ENCODE measurements at regions not wholly inside any gene's neighbourhood (a gene's known extent, or its start where the extent isn't known, plus 50 kb on each side); places are given as distances from the start of the nearest gene placed in this dataset.

GRCh38 chr20:52500157-52500556, 308.6 kb upstream of the ZFP64 start:
- Histone ChIP-seq H3K4me1 (ENCODE audit: control insufficient read depth in 1 of 2, insufficient read depth in 2 of 2, low read length in 2 of 2) (no peaks in the 10 kb centered on the region), H4K20me1 (ENCODE audit: insufficient read depth) (no peaks in the 10 kb centered on the region), H3K4me3 (replicated peaks in 1 of 2; ENCODE audit: low read depth in 1 of 2, low read length in 2 of 2) (no peak overlapping the region), H3K9me3 (ENCODE audit: control insufficient read depth in 1 of 2, insufficient read depth in 1 of 2, low read depth in 1 of 2, low read length in 2 of 2) (peaks cover 0 to 3% of the 10 kb centered on the region in 2 experiments; a peak in 1 of 4 replicates), H3K27me3 (ENCODE audit: insufficient read depth, low read length) (no peaks in the 10 kb centered on the region), H2AFZ (ENCODE audit: low read depth, low read length, poor library complexity, severe bottlenecking) (no peak overlapping the region), H3K9me2 (ENCODE audit: insufficient read depth) (no peaks in the 10 kb centered on the region), H3K27ac (ENCODE audit: low read depth, low read length) (no peak overlapping the region), H3K36me3 (ENCODE audit: control insufficient read depth in 1 of 2, insufficient read depth in 2 of 2, low read length in 2 of 2) (no peaks in the 10 kb centered on the region), H3K4me2 (ENCODE audit: low read length) (no peak overlapping the region), H3K79me2 (ENCODE audit: insufficient read depth, low read length) (no peaks in the 10 kb centered on the region), H3K9ac (ENCODE audit: low read length) (no peak overlapping the region)
- ChIA-PET CTCF (no interaction called here), POLR2A (no interaction called here), RAD21 (ENCODE audit: low non-redundant PET in 1 of 2, low total read pairs in 2 of 2, uncharacterized antibody in 2 of 2, unreplicated experiment in 2 of 2) (no interaction called here)
- TF ChIP-seq JUND (IDR thresholded peaks at IDR 0.05) (no peak), MAX (IDR thresholded peaks at IDR 0.05) (no peak), SIN3A (IDR thresholded peaks at IDR 0.05; ENCODE audit: low read depth) (no peak), EZH2 (IDR thresholded peaks at IDR 0.05) (no peak), ATF3 (IDR thresholded peaks at IDR 0.05) (no peak), POLR2A (IDR thresholded peaks at IDR 0.05; ENCODE audit: borderline replicate concordance, extremely low read depth, insufficient read depth, insufficient read length) (no peak), FOSL1 (IDR thresholded peaks at IDR 0.05; ENCODE audit: low read depth) (no peak)
- ATAC-seq = no peak
- no TSS peak for BruUV-seq (replicated peaks)
- intact Hi-C loops (cut with micrococcal nuclease) = no loop called here
- DNase-seq (ENCODE audit: low read depth, low spot score) = no peak

GRCh38 chr20:52497731-52498130, 306.2 kb upstream of the ZFP64 start:
- Histone ChIP-seq H3K27me3 (ENCODE audit: insufficient read depth, low read length) (no peaks in the 10 kb centered on the region), H3K36me3 (ENCODE audit: control insufficient read depth in 1 of 2, insufficient read depth in 2 of 2, low read length in 2 of 2) (no peaks in the 10 kb centered on the region), H3K27ac (ENCODE audit: low read depth, low read length) (no peak overlapping the region), H3K4me1 (ENCODE audit: control insufficient read depth in 1 of 2, insufficient read depth in 2 of 2, low read length in 2 of 2) (no peaks in the 10 kb centered on the region), H3K4me3 (replicated peaks in 1 of 2; ENCODE audit: low read depth in 1 of 2, low read length in 2 of 2) (no peak overlapping the region), H2AFZ (ENCODE audit: low read depth, low read length, poor library complexity, severe bottlenecking) (no peak overlapping the region), H4K20me1 (ENCODE audit: insufficient read depth) (no peaks in the 10 kb centered on the region), H3K9me2 (ENCODE audit: insufficient read depth) (no peaks in the 10 kb centered on the region), H3K4me2 (ENCODE audit: low read length) (no peak overlapping the region), H3K9ac (ENCODE audit: low read length) (no peak overlapping the region), H3K9me3 (ENCODE audit: control insufficient read depth in 1 of 2, insufficient read depth in 1 of 2, low read depth in 1 of 2, low read length in 2 of 2) (peaks cover 0 to 3% of the 10 kb centered on the region in 2 experiments; a peak in 1 of 4 replicates), H3K79me2 (ENCODE audit: insufficient read depth, low read length) (no peaks in the 10 kb centered on the region)
- ATAC-seq (no peak), DNase-seq (ENCODE audit: low read depth, low spot score) (no peak)
- ChIA-PET RAD21 (ENCODE audit: low non-redundant PET in 1 of 2, low total read pairs in 2 of 2, uncharacterized antibody in 2 of 2, unreplicated experiment in 2 of 2) (no interaction called here), POLR2A (no interaction called here), CTCF (no interaction called here)
- no TSS peak for BruUV-seq (replicated peaks)
- intact Hi-C loops (cut with micrococcal nuclease) = no loop called here
- TF ChIP-seq ZFX (IDR thresholded peaks at IDR 0.05) (no peak), ELF1 (IDR thresholded peaks at IDR 0.05; ENCODE audit: borderline replicate concordance, low read depth) (no peak), SRF (IDR thresholded peaks at IDR 0.05; ENCODE audit: low read depth) (no peak), FOSL1 (IDR thresholded peaks at IDR 0.05; ENCODE audit: low read depth) (no peak), YY1 (IDR thresholded peaks at IDR 0.05; ENCODE audit: extremely low read depth, insufficient replicate concordance, low read depth, low read length) (no peak), SP1 (IDR thresholded peaks at IDR 0.05; ENCODE audit: low read depth) (no peak), ZNF274 (IDR thresholded peaks at IDR 0.05; ENCODE audit: low read depth, low read length) (no peak), POLR2A (IDR thresholded peaks at IDR 0.05; ENCODE audit: borderline replicate concordance, extremely low read depth, insufficient read depth, insufficient read length) (no peak), CEBPB (IDR thresholded peaks at IDR 0.05; ENCODE audit: low read depth) (no peak), CBX3 (IDR thresholded peaks at IDR 0.05; ENCODE audit: low read depth) (no peak), SIN3A (IDR thresholded peaks at IDR 0.05; ENCODE audit: low read depth) (no peak), ATF3 (IDR thresholded peaks at IDR 0.05) (no peak), MAX (IDR thresholded peaks at IDR 0.05) (no peak), ZBTB33 (IDR thresholded peaks at IDR 0.05; ENCODE audit: extremely low read depth, insufficient replicate concordance, low read length) (no peak), CTCF (IDR thresholded peaks at IDR 0.05 in 2 of 3, conservative IDR thresholded peaks at IDR 0.05 in 1 of 3; ENCODE audit: borderline replicate concordance in 1 of 3, insufficient read depth in 1 of 3, low read depth in 2 of 3, low read length in 2 of 3) (no peak)

All from HCT116 (cell line).